ENCODE measurements at regions not wholly inside any gene's neighbourhood (a gene's known extent, or its start where the extent isn't known, plus 50 kb on each side); places are given as distances from the start of the nearest gene placed in this dataset.
A peak's percentile ranks its signal among the peaks of the same experiment; 100 is the strongest.

- no peaks in the 10 kb centered on the region for H3K36me3 ChIP-seq (ENCODE audit: low read depth, low read length)
- TF ChIP-seq EZH2 (IDR thresholded peaks at IDR 0.05; ENCODE audit: low read length, unreplicated experiment) (no peak), CTCF (conservative IDR thresholded peaks at IDR 0.05; ENCODE audit: low read depth, low read length) (no peak)
- no peak overlapping the region for H3K4me2 ChIP-seq (ENCODE audit: low read length)
- BruUV-seq (replicated peaks): no TSS peak
- no peaks in the 10 kb centered on the region for H4K20me1 ChIP-seq (ENCODE audit: low read length)
- H3K27me3 ChIP-seq (ENCODE audit: low read length): peaks cover 15% of the 10 kb centered on the region; the same call in 1 of the 2 replicates
- H3K27ac ChIP-seq (ENCODE audit: low read length): no peak overlapping the region
- no peaks in the 10 kb centered on the region for H3F3A ChIP-seq (ENCODE audit: low read length, unreplicated experiment)
- H3K9me2 ChIP-seq (replicated peaks; ENCODE audit: low read length): no peaks in the 10 kb centered on the region
- intact Hi-C loops (cut with micrococcal nuclease): loop anchor here (10.0 kb wide), 1 partner anchor 146 kb away; no protein-coding TSS in a partner anchor
- no peak for ATAC-seq
- no peak overlapping the region for H3K9ac ChIP-seq (ENCODE audit: low read length)
- no peaks in the 10 kb centered on the region for H3K79me2 ChIP-seq (ENCODE audit: low read length)
- H3K9me3 ChIP-seq (ENCODE audit: low read length): no peaks in the 10 kb centered on the region
- no peak for DNase-seq
- ChIA-PET POLR2A (ENCODE audit: unreplicated experiment) (no interaction called here), CTCF (no interaction called here)
- H2AFZ ChIP-seq (ENCODE audit: low read length): no peak overlapping the region
- H3K4me3 ChIP-seq (ENCODE audit: low read length): no peak overlapping the region
- H3K4me1 ChIP-seq (ENCODE audit: insufficient read depth, low read length): no peaks in the 10 kb centered on the region
Measured at GRCh38 chr21:30048570-30048969, 108.8 kb upstream of the GRIK1 start.

GRCh38 chr21:30044447-30045064, 104.8 kb upstream of the GRIK1 start:
- H3F3A ChIP-seq (ENCODE audit: low read length, unreplicated experiment): no peaks in the 10 kb centered on the region
- no peaks in the 10 kb centered on the region for H3K4me1 ChIP-seq (ENCODE audit: insufficient read depth, low read length)
- no peaks in the 10 kb centered on the region for H3K36me3 ChIP-seq (ENCODE audit: low read depth, low read length)
- POLR2A ChIA-PET (ENCODE audit: unreplicated experiment): no interaction called here
- BruUV-seq (replicated peaks): no TSS peak
- CTCF ChIA-PET: interaction anchor here (0.6 kb wide), 1 partner anchor 1052 kb away, joined by 3 read pairs; no protein-coding TSS in a partner anchor
- H3K9me2 ChIP-seq (replicated peaks; ENCODE audit: low read length): no peaks in the 10 kb centered on the region
- H2AFZ ChIP-seq (ENCODE audit: low read length): no peak overlapping the region
- H3K4me2 ChIP-seq (ENCODE audit: low read length): no peak overlapping the region
- H3K27ac ChIP-seq (ENCODE audit: low read length): no peak overlapping the region
- H3K9ac ChIP-seq (ENCODE audit: low read length): no peak overlapping the region
- ATAC-seq (no peak), DNase-seq (peak; percentile 70)
- no peak overlapping the region for H3K4me3 ChIP-seq (ENCODE audit: low read length)
- no peaks in the 10 kb centered on the region for H3K79me2 ChIP-seq (ENCODE audit: low read length)
- intact Hi-C loops (cut with micrococcal nuclease): loop anchor here (2.0 to 10.0 kb wide), 3 partner anchors 150 to 688 kb away; no protein-coding TSS in a partner anchor
- H3K9me3 ChIP-seq (ENCODE audit: low read length): no peaks in the 10 kb centered on the region
- H3K27me3 ChIP-seq (ENCODE audit: low read length): peaks cover 9% of the 10 kb centered on the region; the same call in 1 of the 2 replicates
- TF ChIP-seq CTCF (conservative IDR thresholded peaks at IDR 0.05; ENCODE audit: low read depth, low read length) (peak; percentile 90), EZH2phosphoT487 (IDR thresholded peaks at IDR 0.05; ENCODE audit: borderline replicate concordance, low read length) (no peak)
- H4K20me1 ChIP-seq (ENCODE audit: low read length): no peaks in the 10 kb centered on the region

GRCh38 chr21:30042443-30042842, 102.6 kb upstream of the GRIK1 start:
- H3K36me3 ChIP-seq (ENCODE audit: low read depth, low read length): no peaks in the 10 kb centered on the region
- H2AFZ ChIP-seq (ENCODE audit: low read length): no peak overlapping the region
- no peak overlapping the region for H3K9ac ChIP-seq (ENCODE audit: low read length)
- no peak for DNase-seq
- BruUV-seq (replicated peaks): no TSS peak
- H3K9me3 ChIP-seq (ENCODE audit: low read length): no peaks in the 10 kb centered on the region
- no peaks in the 10 kb centered on the region for H4K20me1 ChIP-seq (ENCODE audit: low read length)
- no peak overlapping the region for H3K27ac ChIP-seq (ENCODE audit: low read length)
- H3K27me3 ChIP-seq (ENCODE audit: low read length): peaks cover 14% of the 10 kb centered on the region
- H3K4me3 ChIP-seq (ENCODE audit: low read length): no peak overlapping the region
- no peaks in the 10 kb centered on the region for H3F3A ChIP-seq (ENCODE audit: low read length, unreplicated experiment)
- H3K79me2 ChIP-seq (ENCODE audit: low read length): no peaks in the 10 kb centered on the region
- ATAC-seq: no peak
- H3K9me2 ChIP-seq (replicated peaks; ENCODE audit: low read length): no peaks in the 10 kb centered on the region
- intact Hi-C loops (cut with micrococcal nuclease): loop anchor here (10.0 kb wide), 1 partner anchor 152 kb away; no protein-coding TSS in a partner anchor
- TF ChIP-seq EZH2phosphoT487 (IDR thresholded peaks at IDR 0.05; ENCODE audit: borderline replicate concordance, low read length) (no peak), CTCF (conservative IDR thresholded peaks at IDR 0.05; ENCODE audit: low read depth, low read length) (no peak), EZH2 (IDR thresholded peaks at IDR 0.05; ENCODE audit: low read length, unreplicated experiment) (no peak)
- POLR2A ChIA-PET (ENCODE audit: unreplicated experiment): no interaction called here
- no peak overlapping the region for H3K4me2 ChIP-seq (ENCODE audit: low read length)
- no peaks in the 10 kb centered on the region for H3K4me1 ChIP-seq (ENCODE audit: insufficient read depth, low read length)
- CTCF ChIA-PET: no interaction called here

All from PC-3 (cell line).